ENCODE measurements at regions not wholly inside any gene's neighbourhood (a gene's known extent, or its start where the extent isn't known, plus 50 kb on each side); places are given as distances from the start of the nearest gene placed in this dataset.

GRCh38 chr6:48933136-48933535, 529.9 kb downstream of the MMUT start:
- in situ Hi-C loops (cut with MboI) (no loop called here), intact Hi-C loops (cut with micrococcal nuclease; ENCODE audit: unreplicated experiment) (no loop called here)
- FAIRE-seq (no peak), DNase-seq (ENCODE audit: low read depth, low spot score) (no peak), ATAC-seq (no peak)
- Histone ChIP-seq H3K4me2 (ENCODE audit: control insufficient read depth, insufficient read depth) (no peak overlapping the region), H3K27ac (ENCODE audit: control insufficient read depth, insufficient read depth) (no peak overlapping the region), H3K4me1 (ENCODE audit: control insufficient read depth, insufficient read depth, low read length) (no peaks in the 10 kb centered on the region), H3K9me3 (replicated peaks; ENCODE audit: control insufficient read depth, insufficient read depth, low read length) (no peaks in the 10 kb centered on the region), H3K27me3 (replicated peaks in 1 of 2; ENCODE audit: control insufficient read depth in 2 of 2, insufficient read depth in 2 of 2, low read length in 1 of 2) (no peaks in the 10 kb centered on the region), H3K9ac (ENCODE audit: control insufficient read depth, insufficient read depth, low read length) (no peak overlapping the region), H4K20me1 (ENCODE audit: control insufficient read depth, insufficient read depth) (no peaks in the 10 kb centered on the region), H3K79me2 (ENCODE audit: control insufficient read depth, insufficient read depth, low read length) (no peaks in the 10 kb centered on the region), H3K36me3 (ENCODE audit: control insufficient read depth in 2 of 2, insufficient read depth in 2 of 2, low read length in 1 of 2) (no peaks in the 10 kb centered on the region), H2AFZ (ENCODE audit: control insufficient read depth, low read depth, low read length) (no peak overlapping the region), H3K4me3 (no peak overlapping the region)
- ChIA-PET RAD21 (ENCODE audit: unreplicated experiment) (no interaction called here), POLR2A (no interaction called here), SMC1A (ENCODE audit: uncharacterized antibody, unreplicated experiment) (no interaction called here), CTCF (no interaction called here)
- no TSS peak for BruUV-seq (replicated peaks)
- TF ChIP-seq NFXL1 (IDR thresholded peaks at IDR 0.05; ENCODE audit: borderline replicate concordance) (no peak), E2F8 (IDR thresholded peaks at IDR 0.05; ENCODE audit: low read depth, partially characterized antibody) (no peak), MAX (IDR thresholded peaks at IDR 0.05; ENCODE audit: low read depth, low read length) (no peak), MTA3 (IDR thresholded peaks at IDR 0.05; ENCODE audit: borderline replicate concordance, low read length) (no peak), HDGF (IDR thresholded peaks at IDR 0.05) (no peak)

DNA sequence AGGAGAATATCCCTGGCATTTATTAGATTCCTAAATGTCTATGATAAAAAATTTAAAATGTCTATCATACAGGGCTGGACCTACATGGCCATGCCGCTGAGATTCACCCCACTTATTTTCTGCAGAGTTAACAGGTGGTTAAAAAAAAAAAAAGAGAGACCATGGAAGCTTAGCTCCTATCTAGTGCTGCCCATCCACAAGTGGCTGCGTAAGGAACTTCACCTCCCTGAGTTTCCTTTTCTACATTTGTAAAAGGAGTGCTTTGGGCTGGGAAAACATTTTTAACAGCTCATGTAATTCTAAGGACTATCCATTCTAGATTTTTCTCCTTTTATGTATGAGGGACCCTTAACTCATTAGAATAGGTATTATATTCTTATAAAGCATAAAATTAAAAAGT, 534.1 kb downstream of the MMUT start:
- ChIA-PET SMC1A (ENCODE audit: uncharacterized antibody, unreplicated experiment) (no interaction called here), RAD21 (ENCODE audit: unreplicated experiment) (no interaction called here), POLR2A (no interaction called here), CTCF (no interaction called here)
- WGBS (ENCODE audit: insufficient coverage, insufficient replicate concordance, low lambda C conversion rate, missing lambda C conversion rate): 0% methylated on average over 2 of the region's 2 CpGs
- Histone ChIP-seq H3K36me3 (ENCODE audit: control insufficient read depth in 2 of 2, insufficient read depth in 2 of 2, low read length in 1 of 2) (no peaks in the 10 kb centered on the region), H3K9me3 (replicated peaks; ENCODE audit: control insufficient read depth, insufficient read depth, low read length) (no peaks in the 10 kb centered on the region), H3K27ac (ENCODE audit: control insufficient read depth, insufficient read depth) (no peak overlapping the region), H3K27me3 (replicated peaks in 1 of 2; ENCODE audit: control insufficient read depth in 2 of 2, insufficient read depth in 2 of 2, low read length in 1 of 2) (no peaks in the 10 kb centered on the region), H3K4me2 (ENCODE audit: control insufficient read depth, insufficient read depth) (no peak overlapping the region), H2AFZ (ENCODE audit: control insufficient read depth, low read depth, low read length) (no peak overlapping the region), H3K9ac (ENCODE audit: control insufficient read depth, insufficient read depth, low read length) (no peak overlapping the region), H3K79me2 (ENCODE audit: control insufficient read depth, insufficient read depth, low read length) (no peaks in the 10 kb centered on the region), H4K20me1 (ENCODE audit: control insufficient read depth, insufficient read depth) (no peaks in the 10 kb centered on the region), H3K4me1 (ENCODE audit: control insufficient read depth, insufficient read depth, low read length) (no peaks in the 10 kb centered on the region), H3K4me3 (no peak overlapping the region)
- no TSS peak for BruUV-seq (replicated peaks)
- ATAC-seq: no peak
- no peak for FAIRE-seq
- no peak for DNase-seq (ENCODE audit: low read depth, low spot score)
- in situ Hi-C loops (cut with MboI) (no loop called here), intact Hi-C loops (cut with micrococcal nuclease; ENCODE audit: unreplicated experiment) (no loop called here)
- TF ChIP-seq JUND (IDR thresholded peaks at IDR 0.05; ENCODE audit: low read depth, low read length): no peak
- no peak for TF ChIP-seq RELB (IDR thresholded peaks at IDR 0.05; ENCODE audit: low read depth)
- TF ChIP-seq CEBPB (IDR thresholded peaks at IDR 0.05; ENCODE audit: borderline replicate concordance in 1 of 2, low read depth in 2 of 2, low read length in 2 of 2): no peak
- TF ChIP-seq SRF (IDR thresholded peaks at IDR 0.05; ENCODE audit: low read depth in 2 of 2, low read length in 2 of 2): no peak
- TF ChIP-seq CREM (IDR thresholded peaks at IDR 0.05; ENCODE audit: low read depth): no peak
- no peak for TF ChIP-seq KAT2A (conservative IDR thresholded peaks at IDR 0.05; ENCODE audit: control insufficient read depth, low read depth, low read length)
- no peak for TF ChIP-seq SPI1 (IDR thresholded peaks at IDR 0.05; ENCODE audit: borderline replicate concordance, insufficient read depth, low read depth, low read length)
- no peak for TF ChIP-seq SREBF2 (IDR thresholded peaks at IDR 0.05; ENCODE audit: low read length)

Measured in GM12878 (cell line).